NCI-H2227 (cell line): ENCODE measurements at regions not wholly inside any gene's neighbourhood (a gene's known extent, or its start where the extent isn't known, plus 50 kb on each side); places are given as distances from the start of the nearest gene placed in this dataset.
A peak's percentile ranks its signal among the peaks of the same experiment; 100 is the strongest.
"Not testable (repeated sequence)": the region's sequence is repeated elsewhere in the genome, so short reads cannot be mapped to it uniquely, and the experiment has no call there.

Experiments used
- DNase-seq: peaks from one replicate; lab custom pipeline; 2025; ENCODE audit not compliant: unreplicated experiment; lab: John Stamatoyannopoulos, UW

- DNase-seq: not testable (repeated sequence)
These were observed 290.1 kb downstream of the ZNF716 start for GRCh38 chr7:57740126-57740525.

GRCh38 chr7:57769131-57769530 is 319.2 kb downstream of the ZNF716 start:
- no peak for DNase-seq

GRCh38 chr7:57769958-57770357 is 320.0 kb downstream of the ZNF716 start:
- DNase-seq: peak; percentile 65

GRCh38 chr7:57772126-57772924 is 322.3 kb downstream of the ZNF716 start:
- DNase-seq: peak; percentile 0

GRCh38 chr7:57774300-57774699 is 324.3 kb downstream of the ZNF716 start:
- DNase-seq: no peak

- DNase-seq: no peak
These were observed 325.6 kb downstream of the ZNF716 start for GRCh38 chr7:57775396-57776088.

- not testable (repeated sequence) for DNase-seq
These were observed 326.3 kb downstream of the ZNF716 start for GRCh38 chr7:57776136-57776856.

GRCh38 chr7:57789130-57789529 is 339.2 kb downstream of the ZNF716 start:
- peak; percentile 86 for DNase-seq

- DNase-seq: no peak
These were observed 369.6 kb downstream of the ZNF716 start for GRCh38 chr7:57819491-57819981.

- no peak for DNase-seq
These were observed 370.5 kb downstream of the ZNF716 start for GRCh38 chr7:57820477-57820876.

GRCh38 chr7:57821438-57822382 is 371.7 kb downstream of the ZNF716 start:
- peak; percentile 69 for DNase-seq

- DNase-seq: not testable (repeated sequence)
These were observed 376.6 kb downstream of the ZNF716 start for GRCh38 chr7:57826548-57826947.

GRCh38 chr7:57835161-57835560 is 385.2 kb downstream of the ZNF716 start:
- DNase-seq: not testable (repeated sequence)

GRCh38 chr7:57839152-57839551 is 389.2 kb downstream of the ZNF716 start:
- not testable (repeated sequence) for DNase-seq

- peak; percentile 50 for DNase-seq
These were observed 418.1 kb downstream of the ZNF716 start for GRCh38 chr7:57867884-57868701.

- DNase-seq: peak; percentile 23
These were observed 418.9 kb downstream of the ZNF716 start for GRCh38 chr7:57868771-57869483.
